ENCODE measurements at regions not wholly inside any gene's neighbourhood (a gene's known extent, or its start where the extent isn't known, plus 50 kb on each side); places are given as distances from the start of the nearest gene placed in this dataset.
A peak's percentile ranks its signal among the peaks of the same experiment; 100 is the strongest.
"Not testable (repeated sequence)": the region's sequence is repeated elsewhere in the genome, so short reads cannot be mapped to it uniquely, and the experiment has no call there.

- H3K4me1 Mint-ChIP-seq (ENCODE audit: insufficient read depth, unreplicated experiment); H3K36me3 Mint-ChIP-seq (ENCODE audit: insufficient read depth, unreplicated experiment); H3K27me3 Mint-ChIP-seq (ENCODE audit: insufficient read depth, unreplicated experiment); intact Hi-C loops (cut with micrococcal nuclease); H3K27ac Mint-ChIP-seq (ENCODE audit: low read depth, unreplicated experiment); DNase-seq (ENCODE audit: unreplicated experiment); BruUV-seq (replicated peaks); H3K9me3 Mint-ChIP-seq (ENCODE audit: unreplicated experiment); H3K4me3 Mint-ChIP-seq (ENCODE audit: unreplicated experiment): not testable (repeated sequence)
- POLR2A ChIA-PET = interaction anchor here (1.5 kb wide), 1 partner anchor 9 kb away, joined by 4 read pairs; no protein-coding TSS in a partner anchor
- CTCF ChIA-PET = interaction anchor here (3.9 kb wide), 1 partner anchor 10 kb away, joined by 50 read pairs; no protein-coding TSS in a partner anchor
Observed at GRCh38 chr21:6363591-6363990, 4157.8 kb upstream of the TPTE start.

GRCh38 chr21:6368824-6369223 is 4152.6 kb upstream of the TPTE start:
- not testable (repeated sequence) for H3K27ac Mint-ChIP-seq (ENCODE audit: low read depth, unreplicated experiment)

GRCh38 chr21:6373253-6373652 is 4148.1 kb upstream of the TPTE start:
- DNase-seq (ENCODE audit: unreplicated experiment); H3K9me3 Mint-ChIP-seq (ENCODE audit: unreplicated experiment); BruUV-seq (replicated peaks); H3K27ac Mint-ChIP-seq (ENCODE audit: low read depth, unreplicated experiment); H3K4me3 Mint-ChIP-seq (ENCODE audit: unreplicated experiment); H3K4me1 Mint-ChIP-seq (ENCODE audit: insufficient read depth, unreplicated experiment); H3K27me3 Mint-ChIP-seq (ENCODE audit: insufficient read depth, unreplicated experiment); intact Hi-C loops (cut with micrococcal nuclease); H3K36me3 Mint-ChIP-seq (ENCODE audit: insufficient read depth, unreplicated experiment): not testable (repeated sequence)
- POLR2A ChIA-PET = interaction anchor here (0.9 kb wide), 1 partner anchor 9 kb away, joined by 4 read pairs; no protein-coding TSS in a partner anchor
- CTCF ChIA-PET = interaction anchor here (1.2 to 5.2 kb wide), 2 partner anchors 10 to 14 kb away, joined by 5 to 50 read pairs; no protein-coding TSS in a partner anchor

More at GRCh38 chr21:6368824-6369223, 4152.6 kb upstream of the TPTE start:
- CTCF ChIA-PET; H3K4me3 Mint-ChIP-seq (ENCODE audit: unreplicated experiment); DNase-seq (ENCODE audit: unreplicated experiment); H3K4me1 Mint-ChIP-seq (ENCODE audit: insufficient read depth, unreplicated experiment); H3K9me3 Mint-ChIP-seq (ENCODE audit: unreplicated experiment); H3K27me3 Mint-ChIP-seq (ENCODE audit: insufficient read depth, unreplicated experiment); H3K36me3 Mint-ChIP-seq (ENCODE audit: insufficient read depth, unreplicated experiment); intact Hi-C loops (cut with micrococcal nuclease): not testable (repeated sequence)
- BruUV-seq (replicated peaks) = TSS peak; percentile 61
- POLR2A ChIA-PET = interaction anchor here (2.0 kb wide), 1 partner anchor 9 kb away, joined by 21 read pairs; no protein-coding TSS in a partner anchor

- DNase-seq (ENCODE audit: unreplicated experiment) = peak; percentile 19
- H3K27ac Mint-ChIP-seq (ENCODE audit: low read depth, unreplicated experiment); POLR2A ChIA-PET; H3K9me3 Mint-ChIP-seq (ENCODE audit: unreplicated experiment); H3K36me3 Mint-ChIP-seq (ENCODE audit: insufficient read depth, unreplicated experiment); H3K4me1 Mint-ChIP-seq (ENCODE audit: insufficient read depth, unreplicated experiment); intact Hi-C loops (cut with micrococcal nuclease); H3K27me3 Mint-ChIP-seq (ENCODE audit: insufficient read depth, unreplicated experiment); H3K4me3 Mint-ChIP-seq (ENCODE audit: unreplicated experiment): not testable (repeated sequence)
- BruUV-seq (replicated peaks) = TSS peak; percentile 24
- TF ChIP-seq CTCF (IDR thresholded peaks at IDR 0.05; ENCODE audit: unreplicated experiment) = peak; percentile 23
- CTCF ChIA-PET = interaction anchor here (1.2 to 5.2 kb wide), 2 partner anchors 11 to 15 kb away, joined by 5 to 50 read pairs; no protein-coding TSS in a partner anchor
Observed at GRCh38 chr21:6374232-6374631, 4147.2 kb upstream of the TPTE start.

- H3K27ac Mint-ChIP-seq (ENCODE audit: low read depth, unreplicated experiment); BruUV-seq (replicated peaks); intact Hi-C loops (cut with micrococcal nuclease); H3K4me3 Mint-ChIP-seq (ENCODE audit: unreplicated experiment); H3K4me1 Mint-ChIP-seq (ENCODE audit: insufficient read depth, unreplicated experiment); H3K36me3 Mint-ChIP-seq (ENCODE audit: insufficient read depth, unreplicated experiment); DNase-seq (ENCODE audit: unreplicated experiment); POLR2A ChIA-PET; H3K9me3 Mint-ChIP-seq (ENCODE audit: unreplicated experiment); H3K27me3 Mint-ChIP-seq (ENCODE audit: insufficient read depth, unreplicated experiment): not testable (repeated sequence)
- CTCF ChIA-PET = interaction anchor here (5.2 kb wide), 1 partner anchor 12 kb away, joined by 50 read pairs; no protein-coding TSS in a partner anchor
Observed at GRCh38 chr21:6374926-6375325, 4146.5 kb upstream of the TPTE start.

GRCh38 chr21:6375776-6376175 is 4145.6 kb upstream of the TPTE start:
- CTCF ChIA-PET = interaction anchor here (5.2 kb wide), 1 partner anchor 12 kb away, joined by 50 read pairs; no protein-coding TSS in a partner anchor
- H3K27ac Mint-ChIP-seq (ENCODE audit: low read depth, unreplicated experiment); intact Hi-C loops (cut with micrococcal nuclease); BruUV-seq (replicated peaks); H3K36me3 Mint-ChIP-seq (ENCODE audit: insufficient read depth, unreplicated experiment); H3K4me1 Mint-ChIP-seq (ENCODE audit: insufficient read depth, unreplicated experiment); H3K27me3 Mint-ChIP-seq (ENCODE audit: insufficient read depth, unreplicated experiment); DNase-seq (ENCODE audit: unreplicated experiment); H3K4me3 Mint-ChIP-seq (ENCODE audit: unreplicated experiment); H3K9me3 Mint-ChIP-seq (ENCODE audit: unreplicated experiment); POLR2A ChIA-PET: not testable (repeated sequence)

- H3K36me3 Mint-ChIP-seq (ENCODE audit: insufficient read depth, unreplicated experiment); POLR2A ChIA-PET: not testable (repeated sequence)
Observed at GRCh38 chr21:6376321-6377070, 4144.9 kb upstream of the TPTE start.

More at GRCh38 chr21:6376321-6377070, 4144.9 kb upstream of the TPTE start:
- CTCF ChIA-PET; H3K27me3 Mint-ChIP-seq (ENCODE audit: insufficient read depth, unreplicated experiment); H3K9me3 Mint-ChIP-seq (ENCODE audit: unreplicated experiment); DNase-seq (ENCODE audit: unreplicated experiment); H3K27ac Mint-ChIP-seq (ENCODE audit: low read depth, unreplicated experiment); H3K4me3 Mint-ChIP-seq (ENCODE audit: unreplicated experiment); H3K4me1 Mint-ChIP-seq (ENCODE audit: insufficient read depth, unreplicated experiment); intact Hi-C loops (cut with micrococcal nuclease); BruUV-seq (replicated peaks): not testable (repeated sequence)

Measured in MCF 10A (cell line).